ENCODE measurements at regions not wholly inside any gene's neighbourhood (a gene's known extent, or its start where the extent isn't known, plus 50 kb on each side); places are given as distances from the start of the nearest gene placed in this dataset.

GRCh38 chr5:109246841-109247592 lies 162.8 kb downstream of the PJA2 start:
- TF ChIP-seq CTCF (IDR thresholded peaks at IDR 0.05) = no peak
- no peak for TF ChIP-seq POLR2A (IDR thresholded peaks at IDR 0.05)

Data from thyroid gland (tissue), 4 donors.